Aorta (tissue), 5 donors: ENCODE measurements at regions not wholly inside any gene's neighbourhood (a gene's known extent, or its start where the extent isn't known, plus 50 kb on each side); places are given as distances from the start of the nearest gene placed in this dataset.

Source experiments
- ATAC-seq: fragments of 200-7000 bp; cut with Tn5 transposase; one replicate; pipeline ENCODE4 v1.9.1; 2022; ENCODE audit warnings: moderate library complexity; ENCODE audit not compliant: low FRiP score
- DNase-seq, 2 donors: peaks; one replicate each; pipeline ENCODE4 v3.0.0-alpha.2; 2020
- H3K27ac ChIP-seq, 2 donors: one replicate each; pipeline ENCODE4 v1.5.1; 2013; ENCODE audit warnings: low read length in 2 of 2, mild to moderate bottlenecking in 2 of 2, moderate library complexity in 2 of 2, control low read depth in 1 of 2, inconsistent platforms in 1 of 2, low read depth in 1 of 2
- H3K27me3 ChIP-seq, 2 donors: one replicate each; pipeline ENCODE4 v1.6.1; 2013; ENCODE audit warnings: control low read depth in 1 of 2, low read length in 1 of 2, mild to moderate bottlenecking in 1 of 2, moderate library complexity in 1 of 2; ENCODE audit not compliant: insufficient read depth in 2 of 2, control insufficient read depth in 1 of 2
- H3K36me3 ChIP-seq, 2 donors: one replicate each; pipeline ENCODE4 v1.6.1; 2013; ENCODE audit warnings: control low read depth in 1 of 2, low read length in 1 of 2, mild to moderate bottlenecking in 1 of 2; ENCODE audit not compliant: insufficient read depth in 2 of 2, control insufficient read depth in 1 of 2
- H3K4me1 ChIP-seq, 2 donors: one replicate each; pipeline ENCODE4 v1.6.1; 2013; ENCODE audit warnings: low read length in 2 of 2, control low read depth in 1 of 2, mild to moderate bottlenecking in 1 of 2, moderate library complexity in 1 of 2; ENCODE audit not compliant: insufficient read depth in 2 of 2, control insufficient read depth in 1 of 2
- H3K4me3 ChIP-seq, 2 donors: one replicate each; pipeline ENCODE4 v1.5.1; 2013; ENCODE audit warnings: low read length in 2 of 2, control low read depth in 1 of 2, mild to moderate bottlenecking in 1 of 2
- H3K9me3 ChIP-seq: one replicate; pipeline ENCODE4 v1.6.1; 2013; ENCODE audit warnings: mild to moderate bottlenecking, low read length; ENCODE audit not compliant: control insufficient read depth
- WGBS, 2 donors: extraction: QIAGEN DNeasy Blood & Tissue Kit; methylation state at CpG; one replicate each; pipeline ENCODE4 v1.1.7; 2013; 5-methylcytosine and 5-hydroxymethylcytosine counted together
- intact Hi-C, 2 donors: fragments of 100-400 bp; cut with DNase I; formaldehyde crosslinking; loops; one replicate each; pipeline versions ENCODE4 v1.14.2 to v1.15.0; 2022
- donor health status: healthy with polysubstance abuse.
- donor health status: Bipolar disorder and iron deficiency.
- donor health status: DM: no; HTN: no; CAD: no.
- donor health status: DM: no; HTN: no; CAD: no.
- donor health status: DM: yes; HTN: yes; CAD: no.

DNA sequence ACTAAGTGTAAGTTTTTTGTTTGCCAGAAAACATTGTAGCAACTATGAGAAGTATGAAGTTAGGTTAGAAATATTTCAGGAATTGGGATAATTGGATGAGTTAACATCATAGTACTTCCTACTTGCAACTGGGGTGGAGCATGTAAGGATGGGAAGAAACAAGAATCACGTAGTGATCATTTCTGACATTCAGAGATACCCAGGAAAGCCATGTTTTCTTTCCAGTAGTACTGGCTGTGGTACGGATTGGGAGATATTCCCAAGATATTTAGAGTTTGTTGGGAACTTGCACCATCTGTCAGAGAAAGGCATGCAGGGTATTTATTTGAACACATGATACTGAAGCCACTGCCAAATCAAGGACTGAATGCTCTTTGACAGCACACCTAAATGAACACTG lies 87.6 kb upstream of the SLC4A4 start:
- Histone ChIP-seq H3K27ac (no peak overlapping the region), H3K9me3 (no peaks in the 10 kb centered on the region), H3K4me3 (no peak overlapping the region), H3K36me3 (no peaks in the 10 kb centered on the region), H3K4me1 (peaks cover 0 to 4% of the 10 kb centered on the region in 2 donors), H3K27me3 (no peaks in the 10 kb centered on the region)
- 15 to 18% methylated on average over 2 of the region's 2 CpGs for WGBS, 2 donors
- intact Hi-C loops = no loop called here
- ATAC-seq (no peak), DNase-seq (no peak)

DNA sequence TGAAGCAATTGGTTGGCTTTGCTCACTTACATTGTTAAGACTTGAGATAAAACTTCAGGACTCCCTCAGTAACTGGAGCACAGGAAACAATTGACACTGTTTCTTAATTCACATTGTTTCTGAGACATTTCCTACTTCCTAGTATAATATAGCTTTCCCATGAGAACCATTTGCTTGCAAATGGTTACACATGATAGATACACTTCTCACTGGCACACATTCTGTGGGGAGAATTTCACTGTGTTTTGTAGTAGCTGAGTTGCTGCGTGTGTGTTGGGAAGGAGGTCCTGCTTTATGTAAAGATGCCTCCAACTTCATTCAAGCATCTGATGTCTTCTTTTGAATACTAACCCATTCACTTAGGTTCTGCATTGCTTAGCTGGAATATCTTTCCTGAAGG lies 85.3 kb upstream of the SLC4A4 start:
- no peaks in the 10 kb centered on the region for H3K27me3 ChIP-seq
- ATAC-seq (no peak), DNase-seq (no peak)
- H3K4me1 ChIP-seq = peaks cover 0 to 4% of the 10 kb centered on the region in 2 donors
- no peaks in the 10 kb centered on the region for H3K9me3 ChIP-seq
- intact Hi-C loops = no loop called here
- H3K27ac ChIP-seq = no peak overlapping the region
- no peak overlapping the region for H3K4me3 ChIP-seq
- WGBS, 2 donors = 36 to 38% methylated on average over 1 of the region's 1 CpG
- H3K36me3 ChIP-seq = no peaks in the 10 kb centered on the region

DNA sequence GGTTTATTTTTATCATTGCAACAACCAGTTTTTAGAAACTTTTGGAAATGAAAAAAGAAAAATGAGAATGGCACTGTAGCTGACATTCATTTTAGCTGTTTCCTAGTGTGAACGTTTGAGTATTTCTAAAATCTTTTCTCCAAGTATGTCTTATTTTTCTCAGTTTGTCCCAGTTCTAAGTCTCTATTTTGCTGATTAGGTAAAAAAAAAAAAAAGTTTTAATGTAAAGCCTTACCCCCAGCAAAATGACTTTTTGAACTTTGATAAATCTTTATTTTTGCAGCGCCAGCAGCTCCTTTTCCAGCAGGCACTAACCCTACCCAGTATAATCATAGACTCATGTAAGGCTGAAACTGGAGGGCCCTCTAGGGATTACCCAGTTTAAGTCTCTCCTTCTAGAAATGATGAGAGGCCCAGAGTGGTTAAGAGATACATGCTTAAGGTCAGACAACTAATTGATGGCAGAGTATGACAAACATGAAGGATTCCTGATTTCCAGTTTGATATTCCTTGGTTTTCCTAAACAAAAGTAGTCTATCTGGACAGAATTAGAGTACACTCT lies 84.3 kb upstream of the SLC4A4 start:
- Histone ChIP-seq H3K4me1 (peaks cover 0 to 4% of the 10 kb centered on the region in 2 donors), H3K36me3 (no peaks in the 10 kb centered on the region), H3K27ac (no peak overlapping the region), H3K9me3 (no peaks in the 10 kb centered on the region), H3K27me3 (no peaks in the 10 kb centered on the region), H3K4me3 (peak overlapping the region in 1 of 2 donors; percentile 18)
- ATAC-seq (no peak), DNase-seq (no peak)
- 21 to 31% methylated on average over 2 of the region's 2 CpGs for WGBS, 2 donors
- intact Hi-C loops = no loop called here

DNA sequence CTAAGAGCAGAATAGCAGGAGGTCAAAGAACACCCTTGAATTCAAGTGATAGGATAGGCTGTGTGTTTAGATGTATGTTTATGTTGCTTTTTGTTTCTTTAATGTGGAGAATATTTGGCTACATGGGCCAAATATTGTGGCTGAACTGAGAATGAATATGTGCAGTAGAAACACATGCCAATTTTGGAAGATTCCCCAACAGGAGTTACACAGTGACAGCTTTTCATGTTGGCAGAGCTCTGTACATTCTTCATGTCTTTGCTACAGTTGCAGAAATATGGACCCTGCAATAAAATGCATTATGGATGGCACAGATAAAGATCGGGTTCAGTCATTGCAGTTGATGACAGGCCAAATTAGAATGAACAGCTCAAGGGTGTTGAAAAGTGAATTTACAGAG lies 82.8 kb upstream of the SLC4A4 start:
- Histone ChIP-seq H3K27me3 (no peaks in the 10 kb centered on the region), H3K27ac (no peak overlapping the region), H3K4me1 (peaks cover 0 to under 1% of the 10 kb centered on the region in 2 donors), H3K36me3 (no peaks in the 10 kb centered on the region), H3K4me3 (no peak overlapping the region), H3K9me3 (no peaks in the 10 kb centered on the region)
- DNase-seq (no peak), ATAC-seq (no peak)
- intact Hi-C loops = no loop called here
- 94 to 97% methylated on average over 1 of the region's 1 CpG for WGBS, 2 donors

GRCh38 chr4:71257761-71258160 lies 81.1 kb upstream of the SLC4A4 start:
- Histone ChIP-seq H3K4me3 (no peak overlapping the region), H3K27ac (no peak overlapping the region), H3K27me3 (no peaks in the 10 kb centered on the region), H3K4me1 (peaks cover 0 to 3% of the 10 kb centered on the region in 2 donors), H3K36me3 (no peaks in the 10 kb centered on the region), H3K9me3 (no peaks in the 10 kb centered on the region)
- WGBS, 2 donors = 62 to 65% methylated on average over 3 of the region's 3 CpGs
- ATAC-seq (no peak), DNase-seq (no peak)
- intact Hi-C loops = no loop called here

DNA sequence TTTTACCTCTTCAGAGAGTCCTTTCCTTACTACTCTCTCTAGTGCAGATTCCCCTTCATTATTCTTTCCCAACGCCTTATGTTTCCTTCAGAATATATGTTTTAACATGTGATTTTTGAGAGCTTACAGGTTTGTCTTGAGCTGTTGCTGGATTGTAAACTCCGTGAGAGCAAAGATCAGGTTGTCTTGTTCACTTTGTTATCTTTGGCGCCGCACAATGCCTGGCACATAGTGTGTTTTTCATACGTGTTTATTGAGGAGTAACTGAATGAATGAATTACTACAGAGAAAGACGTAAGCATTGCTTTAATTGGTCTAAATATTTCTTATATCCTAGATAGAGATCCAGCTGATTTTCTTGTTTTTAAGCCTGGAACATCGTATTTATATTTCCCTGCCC lies 80.5 kb upstream of the SLC4A4 start:
- intact Hi-C loops = no loop called here
- WGBS, 2 donors = 77 to 79% methylated on average over 7 of the region's 7 CpGs

DNA sequence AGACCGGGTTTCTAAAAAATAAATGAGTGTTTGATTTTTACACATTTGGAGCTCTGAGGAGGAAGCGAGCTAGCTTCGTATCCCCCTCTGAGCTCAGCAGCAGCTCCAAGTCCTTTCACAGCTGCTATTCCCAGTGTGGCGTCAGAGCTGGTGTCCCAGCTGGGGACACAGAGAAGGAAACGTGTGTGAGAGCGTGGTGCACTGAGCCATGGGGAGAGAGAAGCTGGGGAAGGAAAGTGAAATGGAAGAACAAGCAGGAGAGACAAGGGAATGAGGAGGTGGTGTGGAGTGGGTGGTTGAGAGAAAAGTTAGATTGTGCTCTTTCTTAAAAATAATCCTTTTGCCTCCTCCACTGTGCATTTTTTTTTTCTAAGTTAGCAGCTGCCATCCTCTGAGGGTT lies 79.5 kb upstream of the SLC4A4 start:
- 95% methylated on average over 6 of the region's 6 CpGs for WGBS, 2 donors
- H3K4me1 ChIP-seq = peaks cover 0 to 3% of the 10 kb centered on the region in 2 donors
- no peak for ATAC-seq
- H3K36me3 ChIP-seq = no peaks in the 10 kb centered on the region
- no peak for DNase-seq
- H3K4me3 ChIP-seq = no peak overlapping the region
- H3K9me3 ChIP-seq = no peaks in the 10 kb centered on the region
- no peak overlapping the region for H3K27ac ChIP-seq
- intact Hi-C loops = no loop called here
- H3K27me3 ChIP-seq = no peaks in the 10 kb centered on the region

More for the DNA sequence above, 80.5 kb upstream of the SLC4A4 start:
- no peak for ATAC-seq
- Histone ChIP-seq H3K9me3 (no peaks in the 10 kb centered on the region), H3K27me3 (no peaks in the 10 kb centered on the region), H3K27ac (no peak overlapping the region), H3K4me1 (peaks cover 0 to 3% of the 10 kb centered on the region in 2 donors), H3K4me3 (no peak overlapping the region), H3K36me3 (no peaks in the 10 kb centered on the region)
- no peak for DNase-seq

DNA sequence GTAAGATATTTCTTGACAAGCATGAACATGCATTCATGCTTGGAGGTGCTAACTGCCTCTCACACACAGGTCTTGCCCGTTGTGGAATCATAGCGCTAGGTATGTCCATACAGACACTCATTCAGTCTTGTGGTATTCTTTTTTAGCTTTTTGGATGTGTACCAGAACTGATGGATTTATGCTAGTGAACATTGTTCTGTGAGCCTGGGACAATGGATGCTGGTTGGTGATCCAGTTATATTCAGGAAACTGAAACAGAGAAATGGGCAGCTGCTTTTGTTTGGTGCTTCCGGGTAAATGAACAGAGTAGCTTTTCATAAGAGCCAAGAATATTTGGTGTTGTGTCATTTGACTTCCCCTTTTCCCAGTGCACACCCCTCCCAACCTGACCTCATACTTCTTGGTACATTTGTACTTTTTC lies 78.9 kb upstream of the SLC4A4 start:
- DNase-seq = peak in 1 of 2 donors; percentile 44
- Histone ChIP-seq H3K36me3 (no peaks in the 10 kb centered on the region), H3K4me1 (peaks cover 0 to 3% of the 10 kb centered on the region in 2 donors), H3K9me3 (no peaks in the 10 kb centered on the region), H3K27ac (no peak overlapping the region), H3K4me3 (no peak overlapping the region), H3K27me3 (no peaks in the 10 kb centered on the region)
- intact Hi-C loops = loop anchor here in 1 of 2 donors (10.0 kb wide), 1 partner anchor 215 kb away; no protein-coding TSS in a partner anchor
- 85 to 91% methylated on average over 3 of the region's 3 CpGs for WGBS, 2 donors
- ATAC-seq = no peak

GRCh38 chr4:71260544-71260943 lies 78.3 kb upstream of the SLC4A4 start:
- DNase-seq (no peak), ATAC-seq (no peak)
- H3K4me3 ChIP-seq = no peak overlapping the region
- peaks cover 0 to 3% of the 10 kb centered on the region in 2 donors for H3K4me1 ChIP-seq
- H3K27me3 ChIP-seq = no peaks in the 10 kb centered on the region
- no peaks in the 10 kb centered on the region for H3K36me3 ChIP-seq
- whole genome bisulfite sequencing, 2 donors = 54 to 70% methylated on average over 1 of the region's 1 CpG
- no peak overlapping the region for H3K27ac ChIP-seq
- no peaks in the 10 kb centered on the region for H3K9me3 ChIP-seq
- intact Hi-C loops = loop anchor here in 1 of 2 donors (10.0 kb wide), 1 partner anchor 214 kb away; no protein-coding TSS in a partner anchor
